ENCODE measurements at regions not wholly inside any gene's neighbourhood (a gene's known extent, or its start where the extent isn't known, plus 50 kb on each side); places are given as distances from the start of the nearest gene placed in this dataset.
"Not testable (repeated sequence)": the region's sequence is repeated elsewhere in the genome, so short reads cannot be mapped to it uniquely, and the experiment has no call there.

DNA sequence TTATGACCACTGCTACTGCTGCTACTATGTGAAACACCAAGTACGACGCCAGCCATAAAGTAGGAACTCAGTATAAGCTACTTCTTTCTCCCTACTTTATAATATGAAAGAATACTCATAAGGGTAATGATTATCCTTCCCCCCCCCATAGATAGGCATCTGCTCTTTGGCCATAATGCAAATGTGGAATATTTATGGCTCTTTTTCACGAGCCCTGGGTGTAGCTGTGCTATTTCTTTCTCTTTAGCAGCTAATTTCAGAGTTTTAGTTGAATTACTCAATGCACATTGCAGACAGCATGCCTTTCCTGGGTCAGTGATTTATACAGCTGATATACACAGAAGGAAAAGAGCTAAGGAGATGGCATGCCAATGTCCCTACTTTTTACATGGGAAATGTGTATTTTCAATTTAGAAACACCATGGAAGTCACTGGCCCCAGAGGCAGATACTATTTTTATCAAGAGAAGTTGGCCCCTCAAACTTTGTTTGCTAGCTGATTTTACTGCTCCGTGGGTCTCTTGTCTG, 234.1 kb upstream of the KIAA1217 start:
- ChIA-PET CTCF (no interaction called here), POLR2A (no interaction called here)
- H3K9me3 ChIP-seq (ENCODE audit: control extremely low read depth in 1 of 5, control insufficient read depth in 4 of 5, insufficient read depth in 2 of 5, low read depth in 1 of 5, low read length in 4 of 5), result peaks cover 0 to 2% (median 0%) of the 10 kb centered on the region in 5 experiments
- H3K27me3 ChIP-seq (replicated peaks in 2 of 5; ENCODE audit: control insufficient read depth in 4 of 5, insufficient read depth in 5 of 5, low read length in 4 of 5), result peaks cover 0 to 2% (median 0%) of the 10 kb centered on the region in 5 experiments
- DNase-seq, result no peak
- no peak overlapping the region for H3K27ac ChIP-seq (ENCODE audit: insufficient read depth in 1 of 2, low read depth in 1 of 2, low read length in 2 of 2, poor library complexity in 1 of 2, severe bottlenecking in 2 of 2)
- no peak overlapping the region for H3K4me3 ChIP-seq (ENCODE audit: control insufficient read depth in 1 of 7, extremely low read depth in 1 of 7, insufficient read depth in 4 of 7, low read depth in 2 of 7, low read length in 6 of 7)
- H3K4me1 ChIP-seq (ENCODE audit: control extremely low read depth in 1 of 4, control insufficient read depth in 4 of 4, insufficient read depth in 4 of 4, low read length in 3 of 4), result no peaks in the 10 kb centered on the region
- H3K36me3 ChIP-seq (ENCODE audit: control insufficient read depth in 4 of 4, insufficient read depth in 4 of 4, low read length in 3 of 4), result no peaks in the 10 kb centered on the region
- WGBS (ENCODE audit: insufficient coverage), result 73% methylated on average over 1 of the region's 4 CpGs

DNA sequence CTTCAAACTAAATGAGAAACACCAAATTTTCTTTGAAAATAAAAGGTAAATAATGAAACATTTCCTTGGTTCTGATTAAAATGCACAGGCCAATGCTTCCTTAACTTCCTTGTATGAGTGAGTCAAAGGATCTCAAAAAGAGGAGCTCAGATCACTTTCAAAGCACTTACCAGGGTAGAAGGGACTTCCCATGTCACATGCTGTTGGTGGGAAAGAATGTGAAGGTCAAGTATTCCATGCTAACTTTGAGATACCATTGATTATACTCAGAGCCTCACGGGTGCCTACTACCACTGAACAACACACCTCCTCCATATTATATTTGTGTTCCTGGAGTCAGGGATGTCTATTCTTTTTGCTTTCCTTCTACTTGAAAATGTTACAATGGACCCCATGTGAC, 233.5 kb upstream of the KIAA1217 start:
- POLR2A ChIA-PET, result no interaction called here
- Histone ChIP-seq H3K27me3 (replicated peaks in 2 of 5; ENCODE audit: control insufficient read depth in 4 of 5, insufficient read depth in 5 of 5, low read length in 4 of 5) (peaks cover 0 to 2% (median 0%) of the 10 kb centered on the region in 5 experiments), H3K4me3 (ENCODE audit: control insufficient read depth in 1 of 7, extremely low read depth in 1 of 7, insufficient read depth in 4 of 7, low read depth in 2 of 7, low read length in 6 of 7) (no peak overlapping the region), H3K4me1 (ENCODE audit: control extremely low read depth in 1 of 4, control insufficient read depth in 4 of 4, insufficient read depth in 4 of 4, low read length in 3 of 4) (no peaks in the 10 kb centered on the region), H3K36me3 (ENCODE audit: control insufficient read depth in 4 of 4, insufficient read depth in 4 of 4, low read length in 3 of 4) (no peaks in the 10 kb centered on the region), H3K9me3 (ENCODE audit: control extremely low read depth in 1 of 5, control insufficient read depth in 4 of 5, insufficient read depth in 2 of 5, low read depth in 1 of 5, low read length in 4 of 5) (peaks cover 0 to 2% (median 0%) of the 10 kb centered on the region in 5 experiments), H3K27ac (ENCODE audit: insufficient read depth in 1 of 2, low read depth in 1 of 2, low read length in 2 of 2, poor library complexity in 1 of 2, severe bottlenecking in 2 of 2) (no peak overlapping the region)
- no peak for DNase-seq
- WGBS (ENCODE audit: insufficient coverage), result no CpG with 5 or more reads among the region's 1 CpG
- CTCF ChIA-PET, result no interaction called here

DNA sequence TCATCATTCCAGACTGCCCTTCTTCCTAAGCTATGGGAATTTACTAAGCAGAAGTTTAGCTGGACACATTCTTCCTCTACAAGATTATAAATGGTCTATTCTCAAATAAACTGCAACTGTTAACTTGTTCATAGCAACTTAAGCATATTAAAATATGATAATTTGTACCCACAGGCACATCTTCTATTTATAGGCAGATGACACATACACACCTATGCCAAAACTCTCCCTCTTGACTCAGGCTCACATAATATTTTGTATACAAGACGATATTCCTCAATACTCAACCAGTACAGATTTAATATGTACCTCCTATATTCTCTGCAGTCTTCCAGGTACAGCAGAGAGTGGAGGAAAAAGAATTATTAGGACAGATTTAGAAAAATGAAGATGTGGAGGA, 232.7 kb upstream of the KIAA1217 start:
- no peaks in the 10 kb centered on the region for H3K4me1 ChIP-seq (ENCODE audit: control extremely low read depth in 1 of 4, control insufficient read depth in 4 of 4, insufficient read depth in 4 of 4, low read length in 3 of 4)
- no peaks in the 10 kb centered on the region for H3K9me3 ChIP-seq (ENCODE audit: control extremely low read depth in 1 of 5, control insufficient read depth in 4 of 5, insufficient read depth in 2 of 5, low read depth in 1 of 5, low read length in 4 of 5)
- no peak for DNase-seq
- H3K36me3 ChIP-seq (ENCODE audit: control insufficient read depth in 4 of 4, insufficient read depth in 4 of 4, low read length in 3 of 4), result no peaks in the 10 kb centered on the region
- no peak overlapping the region for H3K27ac ChIP-seq (ENCODE audit: insufficient read depth in 1 of 2, low read depth in 1 of 2, low read length in 2 of 2, poor library complexity in 1 of 2, severe bottlenecking in 2 of 2)
- H3K4me3 ChIP-seq (ENCODE audit: control insufficient read depth in 1 of 7, extremely low read depth in 1 of 7, insufficient read depth in 4 of 7, low read depth in 2 of 7, low read length in 6 of 7), result no peak overlapping the region
- peaks cover 0 to under 1% (median 0%) of the 10 kb centered on the region in 5 experiments for H3K27me3 ChIP-seq (replicated peaks in 2 of 5; ENCODE audit: control insufficient read depth in 4 of 5, insufficient read depth in 5 of 5, low read length in 4 of 5)
- POLR2A ChIA-PET, result no interaction called here
- CTCF ChIA-PET, result no interaction called here
- 100% methylated on average over 1 of the region's 1 CpG for WGBS (ENCODE audit: insufficient coverage)

DNA sequence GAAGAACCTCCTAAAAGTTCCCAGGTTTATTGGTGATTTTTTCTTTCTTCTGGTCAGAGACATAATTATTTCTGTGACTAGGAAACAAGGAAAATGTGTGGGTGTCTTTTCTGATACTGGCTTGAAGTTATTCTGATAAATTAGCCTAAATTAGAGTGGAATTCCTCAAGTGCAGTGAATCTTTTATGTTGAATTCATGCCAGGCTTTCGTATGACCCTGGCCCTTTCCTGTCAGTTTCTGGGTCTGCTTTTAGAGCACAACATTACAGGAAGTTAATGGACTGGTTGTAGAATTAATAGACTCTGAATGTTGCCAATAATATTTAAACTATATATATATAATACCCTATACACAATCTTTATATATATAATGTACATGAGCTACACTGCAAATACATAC, 230.6 kb upstream of the KIAA1217 start:
- no peak overlapping the region for H3K4me3 ChIP-seq (ENCODE audit: control insufficient read depth in 1 of 7, extremely low read depth in 1 of 7, insufficient read depth in 4 of 7, low read depth in 2 of 7, low read length in 6 of 7)
- WGBS (ENCODE audit: insufficient coverage), result no CpG with 5 or more reads among the region's 1 CpG
- H3K27ac ChIP-seq (ENCODE audit: insufficient read depth in 1 of 2, low read depth in 1 of 2, low read length in 2 of 2, poor library complexity in 1 of 2, severe bottlenecking in 2 of 2), result no peak overlapping the region
- no peak for DNase-seq
- no peaks in the 10 kb centered on the region for H3K36me3 ChIP-seq (ENCODE audit: control insufficient read depth in 4 of 4, insufficient read depth in 4 of 4, low read length in 3 of 4)
- CTCF ChIA-PET, result no interaction called here
- no peaks in the 10 kb centered on the region for H3K4me1 ChIP-seq (ENCODE audit: control extremely low read depth in 1 of 4, control insufficient read depth in 4 of 4, insufficient read depth in 4 of 4, low read length in 3 of 4)
- no peaks in the 10 kb centered on the region for H3K27me3 ChIP-seq (replicated peaks in 2 of 5; ENCODE audit: control insufficient read depth in 4 of 5, insufficient read depth in 5 of 5, low read length in 4 of 5)
- POLR2A ChIA-PET, result no interaction called here
- H3K9me3 ChIP-seq (ENCODE audit: control extremely low read depth in 1 of 5, control insufficient read depth in 4 of 5, insufficient read depth in 2 of 5, low read depth in 1 of 5, low read length in 4 of 5), result no peaks in the 10 kb centered on the region

- Histone ChIP-seq H3K36me3 (ENCODE audit: control insufficient read depth in 4 of 4, insufficient read depth in 4 of 4, low read length in 3 of 4) (no peaks in the 10 kb centered on the region), H3K27ac (ENCODE audit: insufficient read depth in 1 of 2, low read depth in 1 of 2, low read length in 2 of 2, poor library complexity in 1 of 2, severe bottlenecking in 2 of 2) (no peak overlapping the region), H3K4me3 (ENCODE audit: control insufficient read depth in 1 of 7, extremely low read depth in 1 of 7, insufficient read depth in 4 of 7, low read depth in 2 of 7, low read length in 6 of 7) (no peak overlapping the region), H3K4me1 (ENCODE audit: control extremely low read depth in 1 of 4, control insufficient read depth in 4 of 4, insufficient read depth in 4 of 4, low read length in 3 of 4) (no peaks in the 10 kb centered on the region), H3K9me3 (ENCODE audit: control extremely low read depth in 1 of 5, control insufficient read depth in 4 of 5, insufficient read depth in 2 of 5, low read depth in 1 of 5, low read length in 4 of 5) (peaks cover 0 to 3% (median 0%) of the 10 kb centered on the region in 5 experiments), H3K27me3 (replicated peaks in 2 of 5; ENCODE audit: control insufficient read depth in 4 of 5, insufficient read depth in 5 of 5, low read length in 4 of 5) (no peaks in the 10 kb centered on the region)
- no peak for DNase-seq
- POLR2A ChIA-PET, result no interaction called here
- CTCF ChIA-PET, result no interaction called here
- 84% methylated on average over 3 of the region's 3 CpGs for WGBS (ENCODE audit: insufficient coverage)
Measured at GRCh38 chr10:23980094-23980493, 228.8 kb upstream of the KIAA1217 start.

DNA sequence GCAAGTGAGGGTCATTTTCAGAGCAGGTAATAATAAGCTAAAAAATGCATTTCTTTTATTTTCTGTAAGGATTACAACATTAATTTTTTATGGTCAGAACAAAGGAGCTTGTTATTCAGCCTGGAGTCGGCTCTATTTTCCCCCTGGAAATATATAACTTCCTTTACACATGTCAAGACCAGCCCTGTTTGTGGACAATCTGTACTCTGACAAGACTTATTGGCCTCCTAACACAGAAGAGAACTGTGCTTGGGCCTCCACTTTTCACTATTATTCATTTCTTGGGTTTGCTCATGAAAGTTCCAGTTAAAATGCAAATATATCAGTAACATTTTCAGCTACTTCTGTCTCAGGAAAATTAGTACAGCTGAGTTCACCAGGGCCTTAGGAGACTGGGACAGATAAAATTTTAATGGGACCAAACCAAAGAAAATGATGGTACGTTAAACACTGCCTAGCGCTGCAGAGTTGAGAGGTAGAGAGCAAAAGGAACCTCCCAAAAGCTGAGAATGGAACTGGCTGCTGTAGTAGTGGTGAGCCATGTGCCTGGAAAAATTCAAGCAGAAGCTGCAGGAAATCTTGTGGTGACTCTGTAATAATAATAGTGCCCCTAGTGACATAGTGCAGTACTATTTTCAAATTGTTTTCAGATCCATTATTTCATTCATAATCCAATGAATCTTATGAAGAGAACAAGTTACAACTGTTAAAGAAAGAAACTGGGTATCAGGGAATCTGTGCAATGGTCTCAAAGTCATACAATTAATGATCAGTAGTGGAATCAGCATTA, 227.2 kb upstream of the KIAA1217 start:
- WGBS (ENCODE audit: insufficient coverage), result 93% methylated on average over 3 of the region's 3 CpGs
- CTCF ChIA-PET, result no interaction called here

DNA sequence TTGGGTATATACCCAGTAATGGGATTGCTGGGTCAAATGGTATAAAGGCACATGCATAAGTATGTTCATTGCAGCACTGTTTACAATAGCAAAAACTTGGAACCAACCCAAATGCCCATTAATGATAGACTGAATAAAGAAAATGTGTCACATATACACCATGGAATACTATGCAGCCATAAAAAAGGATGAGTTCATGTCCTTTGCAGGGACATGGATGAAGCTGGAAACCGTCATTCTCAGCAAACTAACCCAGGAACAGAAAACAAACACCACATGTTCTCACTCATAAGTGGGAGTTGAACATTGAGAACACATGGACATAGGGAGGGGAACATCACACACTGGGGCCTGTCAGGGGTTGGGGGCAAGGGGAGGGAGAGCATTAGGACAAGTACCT, 224.5 kb upstream of the KIAA1217 start:
- CTCF ChIA-PET; H3K4me3 ChIP-seq (ENCODE audit: control insufficient read depth in 1 of 7, extremely low read depth in 1 of 7, insufficient read depth in 4 of 7, low read depth in 2 of 7, low read length in 6 of 7); POLR2A ChIA-PET; DNase-seq; H3K36me3 ChIP-seq (ENCODE audit: control insufficient read depth in 4 of 4, insufficient read depth in 4 of 4, low read length in 3 of 4); H3K27ac ChIP-seq (ENCODE audit: insufficient read depth in 1 of 2, low read depth in 1 of 2, low read length in 2 of 2, poor library complexity in 1 of 2, severe bottlenecking in 2 of 2); H3K9me3 ChIP-seq (ENCODE audit: control extremely low read depth in 1 of 5, control insufficient read depth in 4 of 5, insufficient read depth in 2 of 5, low read depth in 1 of 5, low read length in 4 of 5); H3K27me3 ChIP-seq (replicated peaks in 2 of 5; ENCODE audit: control insufficient read depth in 4 of 5, insufficient read depth in 5 of 5, low read length in 4 of 5); H3K4me1 ChIP-seq (ENCODE audit: control extremely low read depth in 1 of 4, control insufficient read depth in 4 of 4, insufficient read depth in 4 of 4, low read length in 3 of 4): not testable (repeated sequence)
- WGBS (ENCODE audit: insufficient coverage), result no CpG with 5 or more reads among the region's 1 CpG

More for the DNA sequence above, 227.2 kb upstream of the KIAA1217 start:
- Histone ChIP-seq H3K9me3 (ENCODE audit: control extremely low read depth in 1 of 5, control insufficient read depth in 4 of 5, insufficient read depth in 2 of 5, low read depth in 1 of 5, low read length in 4 of 5) (peaks cover 0 to 3% (median 0%) of the 10 kb centered on the region in 5 experiments), H3K27ac (ENCODE audit: insufficient read depth in 1 of 2, low read depth in 1 of 2, low read length in 2 of 2, poor library complexity in 1 of 2, severe bottlenecking in 2 of 2) (no peak overlapping the region), H3K4me1 (ENCODE audit: control extremely low read depth in 1 of 4, control insufficient read depth in 4 of 4, insufficient read depth in 4 of 4, low read length in 3 of 4) (no peaks in the 10 kb centered on the region), H3K27me3 (replicated peaks in 2 of 5; ENCODE audit: control insufficient read depth in 4 of 5, insufficient read depth in 5 of 5, low read length in 4 of 5) (no peaks in the 10 kb centered on the region), H3K4me3 (ENCODE audit: control insufficient read depth in 1 of 7, extremely low read depth in 1 of 7, insufficient read depth in 4 of 7, low read depth in 2 of 7, low read length in 6 of 7) (no peak overlapping the region), H3K36me3 (ENCODE audit: control insufficient read depth in 4 of 4, insufficient read depth in 4 of 4, low read length in 3 of 4) (no peaks in the 10 kb centered on the region)
- POLR2A ChIA-PET, result no interaction called here
- DNase-seq, result no peak
